Activated T-cell treated with anti-CD3 and anti-CD28 coated beads, Interleukin-2, amount 50 U/mL, for 1 hour (primary cell): ENCODE measurements at regions not wholly inside any gene's neighbourhood (a gene's known extent, or its start where the extent isn't known, plus 50 kb on each side); places are given as distances from the start of the nearest gene placed in this dataset.
"Not testable (repeated sequence)": the region's sequence is repeated elsewhere in the genome, so short reads cannot be mapped to it uniquely, and the experiment has no call there.

Experiments
- DNase-seq: peaks from one replicate; pipeline ENCODE4 v3.0.0-alpha.2; 2020

DNA sequence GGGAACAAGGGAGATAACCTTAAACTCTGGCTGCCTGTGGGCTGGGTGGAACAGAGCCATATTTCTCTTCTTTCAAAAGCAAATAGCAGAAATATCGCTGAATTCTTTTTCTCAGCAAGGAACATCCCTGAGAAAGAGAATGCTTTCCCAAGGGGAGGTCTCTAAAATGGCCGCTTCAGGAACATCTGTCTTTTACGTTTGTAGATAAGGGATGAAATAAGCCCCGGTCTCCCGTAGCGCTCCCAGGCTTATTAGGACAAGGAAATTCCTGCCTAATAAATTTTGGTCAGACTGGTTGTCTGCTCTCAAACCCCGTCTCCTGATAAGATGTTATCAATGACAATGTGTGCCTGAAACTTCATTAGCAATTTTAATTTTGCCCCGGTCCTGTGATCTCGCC is 340.6 kb upstream of the IGFBP3 start:
- DNase-seq = not testable (repeated sequence)

DNA sequence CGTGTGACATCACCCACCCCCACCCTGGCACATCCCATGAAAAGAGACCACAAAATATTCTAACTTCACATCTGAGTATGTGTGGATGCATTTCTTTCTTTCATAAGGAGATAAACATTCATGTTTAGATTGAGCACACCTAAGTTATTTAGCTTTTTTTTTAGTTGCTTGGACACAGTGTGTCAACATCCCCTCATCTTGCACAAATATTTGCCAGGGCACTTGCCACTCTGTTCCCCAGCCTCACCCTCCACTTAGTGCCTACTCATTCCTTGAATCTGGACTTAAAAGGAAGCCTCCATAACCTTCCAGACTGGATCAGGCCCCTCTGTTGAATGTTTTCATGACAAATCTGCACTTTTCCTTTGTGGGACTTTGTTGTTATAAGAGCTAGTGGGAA is 338.9 kb upstream of the IGFBP3 start:
- DNase-seq = no peak

DNA sequence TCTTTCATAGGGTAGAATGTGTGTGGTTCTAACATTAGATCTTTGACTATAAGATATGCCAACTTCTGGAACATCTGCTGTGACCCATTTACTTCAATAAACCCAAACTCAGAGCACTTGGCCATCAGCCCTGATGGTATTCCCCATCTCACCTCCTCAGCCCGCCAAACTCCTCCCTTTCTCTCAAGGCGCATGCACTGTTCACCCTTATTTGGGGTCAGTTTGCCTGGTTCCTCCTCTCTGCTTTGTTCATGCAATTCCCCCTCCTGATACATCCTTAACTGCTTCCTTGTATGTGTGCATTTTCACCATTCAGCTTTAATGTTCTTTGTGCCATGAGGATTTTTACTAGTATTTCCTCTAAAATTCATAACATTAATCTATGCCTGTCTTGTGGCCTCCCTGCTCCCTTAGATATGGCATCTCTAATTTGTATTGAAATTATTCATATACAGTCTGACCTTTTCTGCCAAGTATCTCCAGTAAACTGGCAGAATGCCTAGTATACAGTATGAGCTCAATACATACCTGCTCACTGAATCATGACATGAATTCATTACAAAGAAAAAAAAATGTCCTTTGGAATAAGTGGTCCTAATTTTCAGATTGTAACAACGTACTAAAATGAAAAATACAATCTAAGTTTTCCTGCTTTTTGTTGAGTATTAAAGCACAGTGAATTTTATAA is 336.8 kb upstream of the IGFBP3 start:
- no peak for DNase-seq

DNA sequence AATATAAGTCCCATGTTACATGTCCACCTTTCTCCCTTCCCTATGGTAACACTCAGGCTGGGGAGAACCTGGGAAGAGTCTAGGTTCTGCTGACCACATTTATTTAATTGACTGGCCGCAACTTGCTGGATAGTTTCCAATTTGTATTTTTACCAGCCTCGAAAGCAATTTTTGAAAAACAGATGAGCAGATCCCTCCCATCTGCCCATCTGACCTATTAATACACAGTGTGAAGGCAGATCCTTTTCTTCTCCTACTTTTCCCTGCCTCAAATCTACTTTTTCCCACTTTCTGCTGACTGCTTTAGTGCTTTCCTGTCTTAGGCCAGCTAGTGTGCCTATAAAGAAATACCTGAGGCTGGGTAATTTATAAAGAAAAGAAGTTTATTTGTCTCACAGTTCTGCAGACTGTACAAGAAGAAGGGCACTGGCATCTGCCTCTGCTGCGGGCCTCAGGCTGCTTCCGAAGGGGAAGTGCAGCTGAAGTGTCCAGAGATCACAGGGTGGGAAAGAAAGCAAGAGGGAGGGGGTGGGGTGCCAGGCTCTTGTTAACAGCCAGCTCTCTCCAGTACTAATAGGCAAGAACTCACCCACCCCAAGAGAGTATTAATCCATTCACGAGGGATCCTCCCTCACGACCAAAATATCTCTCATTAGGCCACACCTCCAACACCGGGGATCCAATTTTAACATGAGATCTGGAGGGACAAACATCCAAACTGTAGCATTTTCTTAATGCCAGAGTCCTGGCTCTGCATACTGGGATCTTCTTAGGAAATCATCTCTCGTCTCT is 336.0 kb upstream of the IGFBP3 start:
- DNase-seq = no peak

DNA sequence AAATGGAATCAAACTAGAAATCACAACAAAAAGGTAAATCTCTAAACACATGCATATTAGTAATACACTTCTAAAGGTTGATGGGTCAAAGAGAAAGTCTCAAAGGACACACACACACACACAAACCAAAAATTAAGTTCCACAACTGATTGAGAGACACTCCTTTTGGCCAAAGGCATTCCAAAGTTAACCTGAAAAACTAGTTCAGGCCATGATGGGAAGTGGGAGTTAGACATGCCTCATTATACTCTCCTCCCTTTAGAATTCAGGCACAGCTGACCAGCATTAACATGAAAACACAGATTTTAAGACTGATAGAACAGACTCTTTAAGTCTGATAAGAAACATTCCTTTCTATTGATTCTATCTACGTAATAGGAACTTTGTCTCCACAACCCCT is 332.4 kb upstream of the IGFBP3 start:
- DNase-seq = no peak

DNA sequence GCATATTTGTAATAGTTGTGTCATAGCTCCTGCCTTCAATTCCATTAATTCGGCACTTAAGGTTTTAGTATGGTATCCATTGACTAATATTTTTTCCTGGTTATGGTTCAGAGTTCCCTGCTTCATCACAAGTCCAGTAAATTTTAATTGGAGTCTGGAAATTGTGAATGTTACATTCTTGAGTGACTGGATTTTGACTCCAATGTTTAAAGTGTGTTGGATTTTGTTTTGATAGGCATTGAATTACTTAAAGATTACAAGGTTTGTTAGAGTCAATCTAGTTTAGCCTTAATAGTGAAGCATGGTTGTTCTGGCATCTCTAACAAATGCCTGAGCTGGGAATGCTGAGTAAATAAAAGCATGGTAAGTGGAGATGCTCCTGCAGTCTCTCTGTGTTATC is 326.6 kb upstream of the IGFBP3 start:
- DNase-seq = no peak

DNA sequence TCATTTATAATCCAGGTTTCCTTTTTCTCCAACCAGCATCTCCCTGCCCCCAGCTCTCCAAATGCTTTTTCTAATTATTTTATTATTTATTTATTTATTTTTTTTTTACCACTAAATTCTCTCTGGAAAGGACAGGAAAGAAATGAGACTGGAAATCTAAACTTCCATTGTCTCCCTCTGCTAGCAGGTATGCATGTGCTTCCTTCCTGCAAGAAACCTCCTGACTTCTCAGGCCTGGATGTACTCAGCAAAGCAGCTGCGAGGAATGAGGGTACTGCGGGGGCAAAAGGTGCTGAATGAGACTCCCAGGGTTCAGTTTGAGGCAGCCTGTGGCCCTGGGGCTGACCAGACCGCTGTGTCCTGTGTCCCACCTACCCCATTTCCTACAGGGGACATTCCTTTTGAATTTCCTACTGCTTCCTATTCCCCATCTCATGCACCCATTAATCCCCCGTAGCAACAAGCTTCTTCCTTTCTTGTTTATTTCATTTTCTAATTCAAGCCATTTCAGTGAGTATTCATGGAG is 324.6 kb upstream of the IGFBP3 start:
- DNase-seq = no peak

DNA sequence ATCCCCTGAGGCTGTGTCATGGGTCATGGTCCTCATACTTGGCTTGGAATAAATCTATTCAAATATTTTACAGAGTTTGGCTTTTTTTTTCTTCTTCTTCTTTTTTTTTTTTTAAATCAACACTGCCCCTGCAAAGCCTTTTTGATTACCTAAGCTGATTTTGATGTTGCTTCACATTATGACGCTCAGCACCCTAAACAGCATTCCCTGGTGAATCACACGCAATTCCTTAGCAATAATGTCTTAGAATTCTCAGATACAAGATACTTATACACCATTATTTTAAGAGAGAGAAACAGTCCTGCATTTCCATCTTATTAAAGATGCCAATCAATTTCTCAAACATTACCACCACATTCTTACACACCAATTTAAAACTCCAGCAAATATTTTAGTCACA is 323.7 kb upstream of the IGFBP3 start:
- no peak for DNase-seq

DNA sequence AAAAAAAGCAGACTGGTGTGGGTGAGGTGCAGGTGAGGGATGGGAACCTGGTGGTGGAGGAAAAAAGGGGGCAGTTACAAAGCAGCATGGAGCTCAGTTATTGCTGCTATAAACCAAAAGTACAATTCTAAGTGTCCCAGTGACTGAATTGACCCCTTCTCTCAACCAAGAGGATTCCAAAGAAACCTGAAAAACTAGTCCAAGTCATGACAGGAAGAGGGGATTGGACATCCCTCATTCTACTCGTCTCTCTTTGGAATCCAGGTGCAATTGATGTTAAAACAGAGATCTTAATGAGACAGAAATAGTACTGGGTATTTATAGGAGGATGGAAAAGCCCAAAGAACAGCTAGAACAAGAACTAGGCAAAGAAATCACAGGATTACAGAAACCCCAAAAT is 322.3 kb upstream of the IGFBP3 start:
- no peak for DNase-seq

DNA sequence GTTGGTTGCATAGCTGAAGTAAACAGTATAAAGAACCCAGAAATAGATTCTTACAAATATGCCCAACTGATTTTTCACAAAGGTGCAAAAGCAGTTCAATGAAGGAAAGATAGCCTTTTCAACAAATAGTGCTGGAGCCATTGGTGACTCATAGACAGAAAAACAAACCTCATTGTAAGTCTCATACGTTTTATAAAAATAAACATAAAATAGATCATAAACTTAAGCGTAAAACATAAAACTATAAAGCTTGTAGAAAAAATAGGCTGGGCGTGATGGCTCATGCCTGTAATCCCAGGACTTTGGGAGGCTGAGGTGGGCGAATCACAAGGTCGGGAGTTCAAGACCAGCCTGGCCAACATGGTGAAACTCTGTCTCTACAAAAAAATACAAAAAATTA is 318.8 kb upstream of the IGFBP3 start:
- DNase-seq = no peak

DNA sequence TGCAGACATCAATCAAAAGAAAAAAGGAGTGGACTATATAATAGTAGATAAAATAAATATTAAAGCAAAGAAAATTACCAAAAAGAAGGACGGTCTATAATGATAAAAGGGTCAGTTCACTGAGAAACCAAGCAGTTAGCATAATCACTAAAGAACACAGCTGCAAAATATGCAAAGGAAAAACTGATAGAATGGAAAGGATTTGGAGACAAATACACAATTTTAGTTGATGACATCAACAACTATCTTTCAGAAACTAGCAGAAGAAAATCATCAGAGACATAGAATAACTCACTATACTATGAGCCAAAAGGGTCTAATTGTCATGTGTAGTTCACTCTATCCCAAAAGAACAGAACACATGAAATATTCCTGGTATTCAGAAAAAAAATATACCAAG is 316.4 kb upstream of the IGFBP3 start:
- DNase-seq = no peak

DNA sequence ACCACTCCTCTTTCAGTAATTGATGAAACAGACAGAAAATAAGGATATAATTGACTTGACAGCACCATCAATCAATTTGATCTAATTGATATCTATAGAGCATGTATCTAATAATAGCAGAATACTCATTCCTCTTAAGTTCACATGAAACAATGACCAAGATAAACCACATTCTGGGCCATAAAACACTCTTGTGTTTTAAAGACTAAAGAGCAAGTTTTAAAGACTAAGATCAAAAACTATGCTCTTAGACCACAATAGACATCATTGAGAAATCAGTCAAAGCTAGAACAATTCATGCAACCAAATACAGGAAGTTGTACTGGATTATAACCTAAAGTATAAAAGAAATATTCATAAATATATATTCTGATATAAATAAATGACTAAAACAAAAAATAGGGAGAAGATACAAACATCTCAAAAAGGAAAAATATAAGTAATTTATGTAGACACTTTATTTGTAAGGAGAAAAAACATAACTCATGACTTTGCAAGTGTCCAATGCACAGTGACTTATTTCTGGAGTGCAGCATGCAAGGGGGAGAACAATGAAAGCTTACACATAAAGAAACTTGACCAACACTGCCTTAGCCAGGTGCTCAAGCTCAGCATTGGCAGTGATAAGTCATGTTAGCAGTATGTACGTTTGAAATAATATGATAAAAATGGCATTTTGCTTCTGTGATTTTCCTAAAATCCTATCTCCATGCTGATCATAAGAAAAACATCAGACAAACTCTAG is 312.7 kb upstream of the IGFBP3 start:
- DNase-seq = no peak

DNA sequence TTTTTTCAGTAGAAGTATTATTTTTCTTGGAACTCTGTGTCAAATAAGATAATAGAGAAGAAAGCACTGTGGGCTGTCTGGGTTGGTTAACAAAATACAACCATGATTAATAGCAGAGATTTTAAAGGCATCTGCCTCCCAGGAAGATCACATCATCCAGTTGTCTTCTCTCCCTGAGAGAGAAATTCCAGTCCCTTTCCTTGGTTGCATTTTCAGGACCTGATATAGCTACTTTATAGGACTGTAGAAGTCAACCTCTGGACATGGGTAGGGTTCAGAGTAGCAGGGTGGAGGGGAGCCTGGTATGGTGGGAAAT is 309.9 kb upstream of the IGFBP3 start:
- DNase-seq = no peak

DNA sequence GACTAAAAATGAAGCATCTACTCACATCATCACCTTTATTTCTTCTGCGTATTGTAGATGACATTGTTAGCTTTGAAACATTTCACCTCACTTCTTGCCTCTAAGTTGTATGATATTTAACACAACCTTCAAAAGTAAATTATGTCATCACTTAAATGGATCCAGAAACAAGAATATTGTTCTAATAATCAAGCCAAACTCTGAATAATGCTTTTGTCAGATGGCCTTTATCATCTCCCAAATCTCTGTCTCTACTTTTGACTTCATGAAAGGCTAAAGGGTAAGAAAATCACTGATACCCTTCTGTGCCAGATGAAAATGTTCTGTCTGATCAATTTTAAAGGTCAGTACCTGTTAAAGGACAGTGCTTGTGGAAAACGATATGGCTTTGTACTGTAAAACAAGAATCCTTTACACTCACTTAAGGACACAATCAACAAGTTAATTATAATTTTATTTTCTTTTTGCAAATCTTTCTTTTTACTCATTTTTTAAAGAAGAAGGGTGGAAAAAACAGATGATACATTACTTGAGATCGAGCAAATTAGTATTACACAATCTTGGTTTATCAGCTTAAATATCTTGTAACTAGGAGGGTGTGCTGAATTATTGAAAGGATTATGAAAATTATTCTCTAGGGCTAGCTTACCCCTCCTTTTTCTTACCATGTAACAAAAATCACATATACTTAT is 309.4 kb upstream of the IGFBP3 start:
- no peak for DNase-seq

DNA sequence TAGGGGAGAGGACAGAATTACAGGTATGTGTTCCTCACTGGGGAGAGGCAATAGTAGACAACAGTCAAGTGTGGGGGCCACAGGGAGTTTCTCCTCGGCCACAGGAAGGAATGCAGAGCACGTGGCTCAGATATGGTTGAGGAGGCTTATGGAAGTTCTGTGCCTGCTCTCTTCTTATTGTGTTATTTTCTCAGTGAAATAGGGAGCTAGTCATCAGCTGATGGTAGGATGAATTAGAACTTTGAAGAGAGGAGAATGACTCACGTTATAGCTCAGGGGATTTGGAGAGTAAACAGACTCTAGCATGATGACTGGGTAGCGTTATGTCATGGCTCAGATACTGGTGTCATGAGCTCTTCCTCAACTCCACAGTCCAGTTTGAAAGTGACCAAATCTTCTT is 308.3 kb upstream of the IGFBP3 start:
- DNase-seq = no peak

DNA sequence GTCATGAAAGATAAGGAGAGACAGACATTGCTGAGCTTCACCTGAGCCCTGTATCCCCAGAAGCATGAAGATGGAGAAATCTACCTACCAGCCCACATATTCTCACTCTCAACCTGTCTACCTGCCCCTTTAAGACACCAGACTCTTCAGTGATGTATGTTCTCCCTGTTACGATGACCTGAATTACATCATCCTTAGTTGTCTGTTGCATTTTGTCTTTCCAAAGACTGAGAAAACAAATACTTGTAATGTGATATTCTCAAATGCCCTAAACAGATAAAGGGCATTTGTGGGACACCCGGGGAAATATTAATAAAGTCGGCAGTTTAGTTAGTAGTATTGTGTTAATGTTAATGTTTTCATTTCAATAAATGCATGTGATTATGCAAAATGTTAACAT is 305.8 kb upstream of the IGFBP3 start:
- DNase-seq = no peak

DNA sequence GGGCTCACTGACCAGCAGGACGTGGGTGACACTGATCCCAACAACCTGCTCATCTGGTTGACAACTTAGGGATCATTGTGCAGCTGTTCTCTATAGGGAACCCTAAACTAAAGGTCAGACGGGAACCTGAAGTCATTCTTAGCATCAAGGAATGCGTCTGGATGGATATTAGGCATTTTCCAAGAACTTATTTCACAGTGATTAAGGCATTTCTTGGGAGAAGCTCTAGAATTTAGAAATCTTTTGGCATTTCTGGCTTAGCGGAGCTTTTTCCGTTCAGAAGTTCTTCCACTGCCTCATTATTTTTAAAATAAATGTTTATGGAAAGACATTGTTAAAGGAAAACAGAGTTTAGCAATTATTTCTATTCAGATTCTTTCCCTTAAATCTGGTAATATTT is 303.3 kb upstream of the IGFBP3 start:
- no peak for DNase-seq

DNA sequence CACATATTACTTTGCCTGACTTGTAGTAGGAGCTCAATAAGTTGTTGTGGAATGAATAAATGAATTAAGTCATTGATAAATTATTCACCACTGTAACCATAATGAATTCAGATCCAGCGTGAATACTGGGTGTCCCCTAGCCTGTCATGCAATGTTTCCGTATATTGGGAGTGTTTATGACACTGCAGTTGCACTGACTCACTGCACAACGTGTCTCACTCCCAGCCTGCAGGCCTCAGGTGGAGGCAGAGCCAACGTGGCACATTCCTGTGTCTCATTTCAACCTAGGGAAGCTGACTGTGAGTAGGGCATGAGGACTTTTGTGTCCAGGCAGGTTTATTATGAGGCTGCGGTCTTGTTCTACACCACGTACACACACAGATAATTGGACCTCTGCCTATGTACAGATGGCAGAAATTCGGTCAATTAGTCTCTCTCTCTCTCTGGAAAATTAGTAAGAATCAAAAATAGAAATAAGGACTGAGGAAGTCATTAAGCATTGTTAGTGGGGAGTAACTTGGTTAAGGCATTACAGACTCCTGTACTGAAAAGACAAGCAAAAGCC is 299.1 kb upstream of the IGFBP3 start:
- DNase-seq = no peak

DNA sequence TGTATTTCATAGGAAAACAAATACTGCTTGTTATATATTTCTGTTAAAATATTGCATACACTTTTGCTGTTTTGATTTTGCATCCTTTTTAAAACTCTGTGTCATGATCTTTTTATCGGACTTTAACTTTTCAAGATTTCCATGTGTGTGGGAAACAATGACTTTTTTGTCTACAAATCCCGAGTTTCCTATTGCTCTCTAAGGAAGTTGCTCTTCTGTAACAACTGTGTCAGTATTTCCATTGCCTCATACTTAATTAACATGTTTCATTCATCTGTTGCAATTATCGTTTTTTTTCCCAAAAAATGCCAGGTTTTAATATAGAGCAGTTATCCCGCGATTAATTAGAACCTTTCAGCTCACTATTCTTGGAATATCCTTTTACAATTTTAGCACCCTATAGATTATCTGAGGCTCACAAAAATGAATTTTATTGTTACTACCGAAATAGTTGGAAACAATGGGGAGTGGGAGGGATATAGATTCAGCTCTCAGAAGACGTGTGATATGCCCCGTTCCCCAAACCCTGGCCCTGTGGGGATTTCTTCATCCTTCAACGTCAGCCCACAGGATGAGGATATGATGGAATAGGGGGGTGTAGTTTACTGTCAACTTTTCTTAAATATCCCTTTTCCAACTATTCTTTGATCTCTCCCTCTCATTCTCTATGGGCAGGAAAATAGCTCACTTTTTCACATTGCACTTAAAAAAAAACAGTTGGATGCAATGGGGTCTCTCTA is 297.6 kb upstream of the IGFBP3 start:
- DNase-seq = no peak

DNA sequence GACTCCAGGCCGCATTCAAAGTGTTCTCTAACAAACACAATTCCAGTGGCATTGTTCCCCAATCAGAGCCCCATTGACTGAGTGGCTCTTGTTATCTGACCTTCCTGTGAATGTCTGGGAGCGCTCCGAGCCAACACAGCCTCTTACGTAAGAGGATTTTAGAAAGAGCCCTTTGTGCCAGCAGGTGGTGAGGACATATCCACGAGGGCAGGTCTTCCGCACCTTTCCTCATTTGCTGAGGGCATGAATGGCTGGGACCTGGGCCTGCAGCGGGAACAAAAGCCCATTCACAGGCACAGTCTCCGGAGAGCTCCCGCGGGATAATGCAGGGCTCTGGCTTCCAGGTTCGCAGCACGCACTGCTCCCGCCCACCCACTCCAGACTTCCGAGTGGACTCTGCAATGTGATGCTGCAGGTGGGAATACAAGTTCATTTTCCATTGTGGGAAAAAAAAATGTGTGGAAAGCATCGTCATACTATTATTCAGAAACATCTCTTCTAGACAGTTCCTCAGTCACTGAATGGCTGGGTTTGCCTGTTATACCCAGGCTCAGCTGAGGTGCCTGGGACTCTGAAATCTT is 295.0 kb upstream of the IGFBP3 start:
- no peak for DNase-seq

DNA sequence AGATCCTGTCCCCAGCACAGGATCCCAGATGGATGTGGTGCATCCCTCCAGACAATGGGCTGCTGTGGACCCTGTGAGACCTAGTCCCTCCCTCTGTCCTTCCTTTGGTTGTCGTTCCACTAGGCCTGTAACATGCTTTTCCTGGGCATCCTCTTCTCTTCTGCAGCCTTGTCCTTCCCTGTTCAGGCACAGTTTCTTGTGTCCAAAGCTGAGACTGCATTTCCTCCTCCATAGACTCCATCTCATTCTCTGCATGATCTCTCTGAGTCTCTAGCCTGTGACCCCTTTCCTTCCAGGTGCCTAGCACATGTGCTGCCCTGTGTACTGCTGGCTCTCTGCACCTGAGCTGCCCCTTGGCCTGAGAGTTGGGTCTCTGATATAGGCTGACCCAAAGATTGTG is 293.5 kb upstream of the IGFBP3 start:
- DNase-seq = no peak

DNA sequence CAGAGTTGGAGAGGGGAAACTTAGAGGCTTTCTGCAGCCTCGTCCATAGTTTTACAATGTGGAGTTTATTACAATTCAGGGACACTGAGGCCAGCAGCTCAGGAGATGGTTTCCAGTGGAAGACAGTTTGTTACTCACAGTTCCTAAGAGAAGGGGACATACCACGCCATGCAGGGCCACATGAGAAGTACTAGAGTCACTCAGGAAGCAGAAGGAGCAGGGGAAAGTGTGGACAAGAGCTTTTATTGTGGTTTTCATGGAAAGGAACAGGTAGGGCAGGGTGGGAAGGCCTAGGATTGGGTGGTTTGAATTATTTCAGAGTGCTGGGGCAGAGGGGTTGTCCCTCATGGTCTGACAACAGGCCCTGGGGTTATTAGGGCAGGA is 292.1 kb upstream of the IGFBP3 start:
- DNase-seq = no peak
